MG63 (cell line): ENCODE measurements at regions not wholly inside any gene's neighbourhood (a gene's known extent, or its start where the extent isn't known, plus 50 kb on each side); places are given as distances from the start of the nearest gene placed in this dataset.

Source experiments
- DNase-seq: peaks from one replicate; pipeline ENCODE4 v3.0.0-alpha.2; 2020
- H3K27me3 ChIP-seq: fragments of 250-450 bp; sonication (Bioruptor Pico); 2 replicates; pipeline ENCODE4 v1.5.1; 2020; ENCODE audit warnings: mild to moderate bottlenecking, moderate library complexity
- H3K36me3 ChIP-seq: fragments of 250-450 bp; sonication (Bioruptor Pico); 2 replicates; pipeline ENCODE4 v1.5.1; 2020; ENCODE audit warnings: mild to moderate bottlenecking, moderate library complexity
- H3K4me3 ChIP-seq: fragments of 250-450 bp; sonication (Bioruptor Pico); 2 replicates; pipeline ENCODE4 v1.5.1; 2020; ENCODE audit warnings: mild to moderate bottlenecking, moderate library complexity
- H3K9me3 ChIP-seq: fragments of 250-450 bp; sonication (Bioruptor Pico); 2 replicates; pipeline ENCODE4 v1.5.1; 2020; ENCODE audit warnings: mild to moderate bottlenecking, moderate library complexity

- Histone ChIP-seq H3K36me3 (no peaks in the 10 kb centered on the region), H3K4me3 (no peak overlapping the region), H3K27me3 (no peaks in the 10 kb centered on the region), H3K9me3 (no peaks in the 10 kb centered on the region)
- no peak for DNase-seq
These were observed 812.8 kb upstream of the SLC10A2 start for GRCh38 chr13:103878891-103879605.

- no peaks in the 10 kb centered on the region for H3K36me3 ChIP-seq
- H3K9me3 ChIP-seq: no peaks in the 10 kb centered on the region
- DNase-seq: no peak
- H3K27me3 ChIP-seq: no peaks in the 10 kb centered on the region
- H3K4me3 ChIP-seq: no peak overlapping the region
These were observed 810.4 kb upstream of the SLC10A2 start for GRCh38 chr13:103876571-103876970.

GRCh38 chr13:103873725-103874124 lies 807.5 kb upstream of the SLC10A2 start:
- no peaks in the 10 kb centered on the region for H3K36me3 ChIP-seq
- no peaks in the 10 kb centered on the region for H3K9me3 ChIP-seq
- no peaks in the 10 kb centered on the region for H3K27me3 ChIP-seq
- no peak overlapping the region for H3K4me3 ChIP-seq
- no peak for DNase-seq

- Histone ChIP-seq H3K4me3 (no peak overlapping the region), H3K27me3 (no peaks in the 10 kb centered on the region), H3K36me3 (no peaks in the 10 kb centered on the region), H3K9me3 (no peaks in the 10 kb centered on the region)
- DNase-seq: no peak
These were observed 799.8 kb upstream of the SLC10A2 start for GRCh38 chr13:103866048-103866447.

GRCh38 chr13:103862525-103862924 lies 796.3 kb upstream of the SLC10A2 start:
- H3K36me3 ChIP-seq: no peaks in the 10 kb centered on the region
- H3K27me3 ChIP-seq: no peaks in the 10 kb centered on the region
- H3K4me3 ChIP-seq: no peak overlapping the region
- H3K9me3 ChIP-seq: no peaks in the 10 kb centered on the region
- no peak for DNase-seq

- no peak for DNase-seq
- Histone ChIP-seq H3K4me3 (no peak overlapping the region), H3K27me3 (no peaks in the 10 kb centered on the region), H3K9me3 (no peaks in the 10 kb centered on the region), H3K36me3 (no peaks in the 10 kb centered on the region)
These were observed 793.7 kb upstream of the SLC10A2 start for GRCh38 chr13:103859952-103860351.

- Histone ChIP-seq H3K36me3 (no peaks in the 10 kb centered on the region), H3K4me3 (no peak overlapping the region), H3K27me3 (no peaks in the 10 kb centered on the region), H3K9me3 (no peaks in the 10 kb centered on the region)
- DNase-seq: no peak
These were observed 785.8 kb upstream of the SLC10A2 start for GRCh38 chr13:103852036-103852435.

GRCh38 chr13:103844471-103844870 lies 778.3 kb upstream of the SLC10A2 start:
- no peaks in the 10 kb centered on the region for H3K9me3 ChIP-seq
- H3K36me3 ChIP-seq: no peaks in the 10 kb centered on the region
- 0 out of 2 replicates have a peak, but pooled peaks cover 4% of the 10 kb centered on the region for H3K27me3 ChIP-seq
- DNase-seq: no peak
- H3K4me3 ChIP-seq: no peak overlapping the region

- H3K36me3 ChIP-seq: no peaks in the 10 kb centered on the region
- no peak overlapping the region for H3K4me3 ChIP-seq
- H3K9me3 ChIP-seq: no peaks in the 10 kb centered on the region
- 0 out of 2 replicates have a peak, but pooled peaks cover 4% of the 10 kb centered on the region for H3K27me3 ChIP-seq
- DNase-seq: no peak
These were observed 773.2 kb upstream of the SLC10A2 start for GRCh38 chr13:103839460-103839859.

GRCh38 chr13:103835052-103835451 lies 768.8 kb upstream of the SLC10A2 start:
- DNase-seq: no peak
- Histone ChIP-seq H3K27me3 (no peaks in the 10 kb centered on the region), H3K9me3 (no peaks in the 10 kb centered on the region), H3K36me3 (no peaks in the 10 kb centered on the region), H3K4me3 (no peak overlapping the region)

- H3K36me3 ChIP-seq: no peaks in the 10 kb centered on the region
- no peak overlapping the region for H3K4me3 ChIP-seq
- H3K27me3 ChIP-seq: no peaks in the 10 kb centered on the region
- no peaks in the 10 kb centered on the region for H3K9me3 ChIP-seq
- no peak for DNase-seq
These were observed 767.2 kb upstream of the SLC10A2 start for GRCh38 chr13:103833294-103833852.

- Histone ChIP-seq H3K36me3 (no peaks in the 10 kb centered on the region), H3K9me3 (no peaks in the 10 kb centered on the region), H3K4me3 (no peak overlapping the region), H3K27me3 (no peaks in the 10 kb centered on the region)
- DNase-seq: no peak
These were observed 749.4 kb upstream of the SLC10A2 start for GRCh38 chr13:103815619-103816018.

GRCh38 chr13:103812971-103813370 lies 746.8 kb upstream of the SLC10A2 start:
- Histone ChIP-seq H3K4me3 (no peak overlapping the region), H3K36me3 (no peaks in the 10 kb centered on the region), H3K9me3 (no peaks in the 10 kb centered on the region), H3K27me3 (no peaks in the 10 kb centered on the region)
- DNase-seq: no peak

- no peaks in the 10 kb centered on the region for H3K27me3 ChIP-seq
These were observed 746.3 kb upstream of the SLC10A2 start for GRCh38 chr13:103812558-103812957.

GRCh38 chr13:103810026-103810425 lies 743.8 kb upstream of the SLC10A2 start:
- Histone ChIP-seq H3K9me3 (no peaks in the 10 kb centered on the region), H3K36me3 (no peaks in the 10 kb centered on the region)
- no peak for DNase-seq

More at GRCh38 chr13:103812558-103812957, 746.3 kb upstream of the SLC10A2 start:
- DNase-seq: no peak
- no peaks in the 10 kb centered on the region for H3K36me3 ChIP-seq
- no peak overlapping the region for H3K4me3 ChIP-seq
- H3K9me3 ChIP-seq: no peaks in the 10 kb centered on the region

GRCh38 chr13:103805771-103806170 lies 739.6 kb upstream of the SLC10A2 start:
- Histone ChIP-seq H3K36me3 (no peaks in the 10 kb centered on the region), H3K9me3 (no peaks in the 10 kb centered on the region), H3K27me3 (no peaks in the 10 kb centered on the region), H3K4me3 (no peak overlapping the region)
- no peak for DNase-seq

More at GRCh38 chr13:103810026-103810425, 743.8 kb upstream of the SLC10A2 start:
- H3K27me3 ChIP-seq: no peaks in the 10 kb centered on the region
- H3K4me3 ChIP-seq: no peak overlapping the region

- Histone ChIP-seq H3K27me3 (no peaks in the 10 kb centered on the region), H3K36me3 (no peaks in the 10 kb centered on the region), H3K4me3 (no peak overlapping the region), H3K9me3 (no peaks in the 10 kb centered on the region)
- no peak for DNase-seq
These were observed 737.1 kb upstream of the SLC10A2 start for GRCh38 chr13:103803349-103803748.

- Histone ChIP-seq H3K27me3 (no peaks in the 10 kb centered on the region), H3K4me3 (no peak overlapping the region), H3K9me3 (no peaks in the 10 kb centered on the region), H3K36me3 (no peaks in the 10 kb centered on the region)
- no peak for DNase-seq
These were observed 732.8 kb upstream of the SLC10A2 start for GRCh38 chr13:103799028-103799427.
